Ishikawa (cell line): ENCODE measurements at regions not wholly inside any gene's neighbourhood (a gene's known extent, or its start where the extent isn't known, plus 50 kb on each side); places are given as distances from the start of the nearest gene placed in this dataset.

Source experiments
- CREB1 ChIP-seq: IDR thresholded peaks from 2 replicates; pipeline ENCODE4 v1.6.1; 2012; ENCODE audit warnings: low read depth
- EP300 ChIP-seq: IDR thresholded peaks from 2 replicates; pipeline ENCODE4 v1.6.1; 2012; ENCODE audit warnings: borderline replicate concordance
- RAD21 ChIP-seq: IDR thresholded peaks from 2 replicates; pipeline ENCODE4 v1.6.1; 2012; ENCODE audit warnings: low read depth
- YY1 ChIP-seq: IDR thresholded peaks from 2 replicates; pipeline ENCODE4 v1.6.1; 2012; ENCODE audit warnings: low read depth
- TF ChIP-seq, protein P1 (sequence below): IDR thresholded peaks from 2 replicates; pipeline ENCODE4 v1.6.1; 2012; ENCODE audit warnings: low read depth, mild to moderate bottlenecking

- TF ChIP-seq CREB1 (no peak), RAD21 (no peak), YY1 (no peak), EP300 (no peak)
- TF ChIP-seq, protein P1, sequence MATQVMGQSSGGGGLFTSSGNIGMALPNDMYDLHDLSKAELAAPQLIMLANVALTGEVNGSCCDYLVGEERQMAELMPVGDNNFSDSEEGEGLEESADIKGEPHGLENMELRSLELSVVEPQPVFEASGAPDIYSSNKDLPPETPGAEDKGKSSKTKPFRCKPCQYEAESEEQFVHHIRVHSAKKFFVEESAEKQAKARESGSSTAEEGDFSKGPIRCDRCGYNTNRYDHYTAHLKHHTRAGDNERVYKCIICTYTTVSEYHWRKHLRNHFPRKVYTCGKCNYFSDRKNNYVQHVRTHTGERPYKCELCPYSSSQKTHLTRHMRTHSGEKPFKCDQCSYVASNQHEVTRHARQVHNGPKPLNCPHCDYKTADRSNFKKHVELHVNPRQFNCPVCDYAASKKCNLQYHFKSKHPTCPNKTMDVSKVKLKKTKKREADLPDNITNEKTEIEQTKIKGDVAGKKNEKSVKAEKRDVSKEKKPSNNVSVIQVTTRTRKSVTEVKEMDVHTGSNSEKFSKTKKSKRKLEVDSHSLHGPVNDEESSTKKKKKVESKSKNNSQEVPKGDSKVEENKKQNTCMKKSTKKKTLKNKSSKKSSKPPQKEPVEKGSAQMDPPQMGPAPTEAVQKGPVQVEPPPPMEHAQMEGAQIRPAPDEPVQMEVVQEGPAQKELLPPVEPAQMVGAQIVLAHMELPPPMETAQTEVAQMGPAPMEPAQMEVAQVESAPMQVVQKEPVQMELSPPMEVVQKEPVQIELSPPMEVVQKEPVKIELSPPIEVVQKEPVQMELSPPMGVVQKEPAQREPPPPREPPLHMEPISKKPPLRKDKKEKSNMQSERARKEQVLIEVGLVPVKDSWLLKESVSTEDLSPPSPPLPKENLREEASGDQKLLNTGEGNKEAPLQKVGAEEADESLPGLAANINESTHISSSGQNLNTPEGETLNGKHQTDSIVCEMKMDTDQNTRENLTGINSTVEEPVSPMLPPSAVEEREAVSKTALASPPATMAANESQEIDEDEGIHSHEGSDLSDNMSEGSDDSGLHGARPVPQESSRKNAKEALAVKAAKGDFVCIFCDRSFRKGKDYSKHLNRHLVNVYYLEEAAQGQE: no peak
Measured at GRCh38 chr20:11794525-11794924, 123.2 kb upstream of the BTBD3 start.
